Activated T-cell treated with anti-CD3 and anti-CD28 coated beads, Interleukin-2, amount 50 U/mL, for 72 hours (primary cell): ENCODE measurements at regions not wholly inside any gene's neighbourhood (a gene's known extent, or its start where the extent isn't known, plus 50 kb on each side); places are given as distances from the start of the nearest gene placed in this dataset.

Source experiments
- ATAC-seq, 2 donors: fragments of 150-1000 bp; cut with Tn5 transposase; replicated peaks in 1 of 2; 2 replicates each; pipeline ENCODE4 v1.10.0; 2021; ENCODE audit warnings: moderate library complexity in 2 of 2, mild to moderate bottlenecking in 1 of 2
- DNase-seq, 2 donors: peaks; one replicate each; pipeline ENCODE4 v3.0.0; 2021 to 2022; ENCODE audit warnings: mixed read lengths in 1 of 2
- H3K27ac Mint-ChIP-seq: one replicate; pipeline ENCODE4 v1.8.0; 2022; ENCODE audit warnings: mild to moderate bottlenecking, moderate library complexity, mixed read lengths
- H3K27me3 Mint-ChIP-seq: one replicate; pipeline ENCODE4 v1.8.0; 2022; ENCODE audit warnings: low read depth, mixed read lengths
- H3K36me3 Mint-ChIP-seq, 2 donors: one replicate each; pipeline ENCODE4 v1.8.0; 2022; ENCODE audit warnings: mixed read lengths in 2 of 2, mild to moderate bottlenecking in 1 of 2; ENCODE audit not compliant: insufficient read depth in 2 of 2
- H3K4me1 Mint-ChIP-seq: one replicate; pipeline ENCODE4 v1.8.0; 2022; ENCODE audit warnings: low read depth, mixed read lengths
- H3K4me3 Mint-ChIP-seq, 2 donors: one replicate each; pipeline ENCODE4 v1.8.0; 2022; ENCODE audit warnings: mild to moderate bottlenecking in 2 of 2, mixed read lengths in 2 of 2, moderate library complexity in 2 of 2
- H3K9me3 Mint-ChIP-seq, 2 donors: one replicate each; pipeline ENCODE4 v1.8.0; 2022; ENCODE audit warnings: mixed read lengths in 2 of 2

- Mint-ChIP-seq H3K9me3 (no peaks in the 10 kb centered on the region), H3K27ac (no peak overlapping the region), H3K4me3 (no peak overlapping the region), H3K4me1 (no peaks in the 10 kb centered on the region), H3K27me3 (peaks cover 4% of the 10 kb centered on the region), H3K36me3 (no peaks in the 10 kb centered on the region)
- DNase-seq (no peak), ATAC-seq (no peak)
Measured at GRCh38 chr22:20648306-20648903, 125.5 kb upstream of the SERPIND1 start.

- H3K4me1 Mint-ChIP-seq = no peaks in the 10 kb centered on the region
- H3K9me3 Mint-ChIP-seq = no peaks in the 10 kb centered on the region
- H3K27me3 Mint-ChIP-seq = no peaks in the 10 kb centered on the region
- no peak overlapping the region for H3K4me3 Mint-ChIP-seq
- no peak for ATAC-seq
- H3K27ac Mint-ChIP-seq = no peak overlapping the region
- no peaks in the 10 kb centered on the region for H3K36me3 Mint-ChIP-seq
- no peak for DNase-seq
Measured at GRCh38 chr22:20650294-20651207, 123.4 kb upstream of the SERPIND1 start.

DNA sequence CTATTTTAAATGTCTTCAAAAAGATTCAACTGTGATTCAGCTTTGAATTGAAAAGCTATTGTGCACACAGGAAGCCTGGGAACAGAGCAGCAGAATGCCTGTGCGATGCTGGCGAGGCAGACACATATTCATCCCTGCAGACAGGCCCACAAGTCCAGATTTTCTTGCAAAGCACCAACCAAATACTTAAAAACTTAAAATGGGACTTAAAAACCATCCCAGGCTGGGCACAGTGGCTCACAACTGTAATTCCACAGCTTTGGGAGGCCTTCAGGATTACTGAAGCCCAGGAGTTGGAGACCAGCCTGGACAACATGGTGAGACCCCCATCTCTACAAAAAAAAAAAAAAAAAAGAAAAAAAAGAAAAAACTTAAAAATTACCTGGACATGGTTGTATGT, 122.6 kb upstream of the SERPIND1 start:
- Mint-ChIP-seq H3K4me3 (no peak overlapping the region), H3K4me1 (no peaks in the 10 kb centered on the region), H3K9me3 (no peaks in the 10 kb centered on the region), H3K36me3 (no peaks in the 10 kb centered on the region), H3K27ac (no peak overlapping the region), H3K27me3 (no peaks in the 10 kb centered on the region)
- no peak for DNase-seq
- no peak for ATAC-seq

- H3K27me3 Mint-ChIP-seq = peaks cover under 1% of the 10 kb centered on the region
- no peak overlapping the region for H3K4me3 Mint-ChIP-seq
- H3K36me3 Mint-ChIP-seq = no peaks in the 10 kb centered on the region
- DNase-seq (no peak), ATAC-seq (no peak)
- H3K9me3 Mint-ChIP-seq = no peaks in the 10 kb centered on the region
- H3K4me1 Mint-ChIP-seq = no peaks in the 10 kb centered on the region
- H3K27ac Mint-ChIP-seq = no peak overlapping the region
Measured at GRCh38 chr22:20652130-20652529, 121.8 kb upstream of the SERPIND1 start.

DNA sequence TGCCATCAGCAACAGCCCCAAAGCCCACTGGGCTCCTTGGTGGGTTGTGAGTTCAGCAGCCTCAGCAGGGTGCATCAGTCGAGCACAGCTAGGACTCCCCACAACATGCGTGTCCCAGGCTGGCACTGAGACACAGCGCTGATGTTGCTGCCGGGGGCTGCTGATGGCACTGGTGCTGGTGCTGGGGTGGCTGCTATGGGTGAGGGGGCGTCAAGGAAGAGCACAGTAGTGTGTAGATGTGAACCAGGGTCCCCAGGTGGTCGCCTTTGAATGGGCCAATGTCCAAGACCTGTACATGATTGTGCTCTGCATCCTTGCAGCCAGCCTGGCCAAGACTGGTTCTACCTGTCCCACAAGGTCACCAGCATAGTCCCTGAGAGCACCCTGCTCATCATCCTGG, 121.3 kb upstream of the SERPIND1 start:
- ATAC-seq (no peak), DNase-seq (no peak)
- peaks cover 5% of the 10 kb centered on the region for H3K27me3 Mint-ChIP-seq
- H3K27ac Mint-ChIP-seq = no peak overlapping the region
- H3K4me1 Mint-ChIP-seq = no peaks in the 10 kb centered on the region
- H3K9me3 Mint-ChIP-seq = no peaks in the 10 kb centered on the region
- H3K4me3 Mint-ChIP-seq = no peak overlapping the region
- H3K36me3 Mint-ChIP-seq = no peaks in the 10 kb centered on the region

DNA sequence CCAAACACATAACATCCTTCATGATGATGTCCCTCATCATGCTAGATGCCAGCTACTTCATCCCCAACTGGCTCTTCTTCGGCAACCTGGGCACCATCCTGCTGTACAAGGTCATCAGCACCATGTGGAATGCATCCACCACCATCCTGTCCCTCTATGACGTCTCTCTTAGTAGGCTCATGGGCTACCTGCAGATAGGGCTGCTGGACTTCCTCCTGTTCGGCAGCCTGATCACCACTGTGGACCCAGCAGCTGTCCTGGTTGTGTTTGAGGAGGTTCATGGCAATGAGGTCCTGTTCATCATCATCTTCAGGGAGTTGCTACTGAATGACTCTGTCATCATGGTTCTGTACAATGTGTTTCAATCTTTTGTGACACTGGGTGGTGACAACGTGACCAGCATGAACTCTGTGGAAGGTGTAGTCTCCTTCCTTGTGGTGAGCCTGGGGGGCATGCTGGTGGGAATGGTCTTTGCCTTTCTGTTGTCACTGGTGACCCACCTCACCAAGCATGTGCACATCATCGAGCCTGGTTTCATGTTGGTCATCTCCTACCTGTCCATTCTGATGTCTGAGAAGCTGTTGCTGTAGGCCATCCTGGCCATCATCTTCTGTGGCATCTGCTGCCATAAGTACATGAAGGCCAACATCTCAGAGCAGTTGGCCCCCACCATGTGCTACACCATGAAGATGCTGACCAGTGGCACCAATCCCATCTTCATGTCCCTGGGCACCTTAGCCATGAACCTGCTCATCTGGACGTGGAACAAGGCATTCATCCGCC, 120.7 kb upstream of the SERPIND1 start:
- ATAC-seq = no peak
- H3K27me3 Mint-ChIP-seq = peaks cover 12% of the 10 kb centered on the region
- no peak overlapping the region for H3K27ac Mint-ChIP-seq
- no peaks in the 10 kb centered on the region for H3K9me3 Mint-ChIP-seq
- DNase-seq = no peak
- no peak overlapping the region for H3K4me3 Mint-ChIP-seq
- H3K4me1 Mint-ChIP-seq = no peaks in the 10 kb centered on the region
- H3K36me3 Mint-ChIP-seq = no peaks in the 10 kb centered on the region

- H3K4me1 Mint-ChIP-seq = no peaks in the 10 kb centered on the region
- ATAC-seq = no peak
- H3K4me3 Mint-ChIP-seq = no peak overlapping the region
- H3K27me3 Mint-ChIP-seq = peaks cover 18% of the 10 kb centered on the region
- H3K27ac Mint-ChIP-seq = no peak overlapping the region
- DNase-seq = no peak
- no peaks in the 10 kb centered on the region for H3K36me3 Mint-ChIP-seq
- no peaks in the 10 kb centered on the region for H3K9me3 Mint-ChIP-seq
Measured at GRCh38 chr22:20653795-20654342, 120.0 kb upstream of the SERPIND1 start.

DNA sequence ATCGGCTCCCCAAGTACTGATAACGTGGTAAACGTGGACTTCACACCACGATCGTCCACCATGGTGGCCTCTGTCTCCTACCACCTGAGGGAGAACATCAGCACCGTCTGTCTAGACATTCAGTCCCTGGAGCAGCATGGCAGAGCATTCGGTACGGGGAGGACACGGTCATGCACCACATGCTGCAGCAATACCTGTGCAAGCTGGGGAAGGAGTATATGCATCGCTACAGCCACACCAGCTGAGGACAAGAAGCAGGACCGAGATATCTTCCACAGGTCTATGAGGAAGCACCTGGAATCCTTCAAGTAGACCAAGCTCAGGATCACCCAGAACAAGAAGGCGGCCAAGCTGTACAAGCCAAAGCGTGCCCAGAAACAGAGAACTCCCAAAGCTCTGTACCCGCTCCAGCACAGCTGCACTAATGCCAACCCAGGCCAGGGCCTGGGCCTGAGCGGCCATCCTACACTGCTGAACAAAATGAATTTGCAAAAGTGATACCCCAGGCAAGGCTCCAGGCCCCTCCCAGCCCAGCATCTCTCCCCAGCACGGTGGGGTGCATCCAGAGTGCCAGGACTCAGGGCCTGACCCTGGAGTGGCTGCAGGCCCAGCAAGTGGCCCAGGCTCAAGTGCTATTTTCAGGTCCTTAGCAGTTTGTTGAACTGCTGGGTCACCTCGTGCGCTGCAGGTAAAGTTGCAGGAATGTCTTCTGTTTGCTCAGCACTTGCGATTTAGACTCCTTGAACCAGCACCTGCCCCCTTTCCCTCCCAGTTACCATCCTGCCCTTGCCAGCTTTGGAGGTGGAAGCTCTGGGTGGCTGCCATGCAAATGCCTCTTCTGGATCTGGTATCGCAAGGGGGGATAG, 119.3 kb upstream of the SERPIND1 start:
- no peak for ATAC-seq
- DNase-seq = no peak
- Mint-ChIP-seq H3K9me3 (no peaks in the 10 kb centered on the region), H3K4me3 (no peak overlapping the region), H3K27me3 (peaks cover 24% of the 10 kb centered on the region), H3K4me1 (no peaks in the 10 kb centered on the region), H3K36me3 (no peaks in the 10 kb centered on the region), H3K27ac (no peak overlapping the region)

GRCh38 chr22:20655623-20656022, 118.3 kb upstream of the SERPIND1 start:
- ATAC-seq = no peak
- Mint-ChIP-seq H3K27me3 (peaks cover 33% of the 10 kb centered on the region), H3K36me3 (no peaks in the 10 kb centered on the region), H3K27ac (no peak overlapping the region), H3K4me3 (no peak overlapping the region), H3K4me1 (no peaks in the 10 kb centered on the region), H3K9me3 (no peaks in the 10 kb centered on the region)
- DNase-seq = no peak

DNA sequence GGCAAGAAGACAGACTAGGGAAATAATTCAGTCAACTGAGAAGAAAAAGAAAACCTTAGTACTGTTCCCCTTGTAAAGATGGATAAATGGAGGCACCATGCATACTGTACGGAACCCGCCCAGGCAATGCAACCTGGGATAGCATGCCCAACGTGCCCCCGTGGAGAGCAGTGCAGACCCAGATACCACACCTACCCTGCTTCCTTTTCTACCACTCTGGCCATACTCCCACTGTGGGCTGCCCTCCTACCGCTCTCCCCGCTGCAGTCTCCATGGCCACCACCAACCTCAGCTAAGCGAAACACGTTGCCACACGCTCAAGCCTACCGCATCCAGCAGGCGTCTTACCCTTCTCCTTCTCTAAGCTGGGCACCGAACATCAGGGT, 117.4 kb upstream of the SERPIND1 start:
- Mint-ChIP-seq H3K27ac (no peak overlapping the region), H3K27me3 (peaks cover 37% of the 10 kb centered on the region), H3K4me1 (no peaks in the 10 kb centered on the region), H3K9me3 (no peaks in the 10 kb centered on the region), H3K4me3 (no peak overlapping the region), H3K36me3 (no peaks in the 10 kb centered on the region)
- DNase-seq = no peak
- ATAC-seq = no peak

DNA sequence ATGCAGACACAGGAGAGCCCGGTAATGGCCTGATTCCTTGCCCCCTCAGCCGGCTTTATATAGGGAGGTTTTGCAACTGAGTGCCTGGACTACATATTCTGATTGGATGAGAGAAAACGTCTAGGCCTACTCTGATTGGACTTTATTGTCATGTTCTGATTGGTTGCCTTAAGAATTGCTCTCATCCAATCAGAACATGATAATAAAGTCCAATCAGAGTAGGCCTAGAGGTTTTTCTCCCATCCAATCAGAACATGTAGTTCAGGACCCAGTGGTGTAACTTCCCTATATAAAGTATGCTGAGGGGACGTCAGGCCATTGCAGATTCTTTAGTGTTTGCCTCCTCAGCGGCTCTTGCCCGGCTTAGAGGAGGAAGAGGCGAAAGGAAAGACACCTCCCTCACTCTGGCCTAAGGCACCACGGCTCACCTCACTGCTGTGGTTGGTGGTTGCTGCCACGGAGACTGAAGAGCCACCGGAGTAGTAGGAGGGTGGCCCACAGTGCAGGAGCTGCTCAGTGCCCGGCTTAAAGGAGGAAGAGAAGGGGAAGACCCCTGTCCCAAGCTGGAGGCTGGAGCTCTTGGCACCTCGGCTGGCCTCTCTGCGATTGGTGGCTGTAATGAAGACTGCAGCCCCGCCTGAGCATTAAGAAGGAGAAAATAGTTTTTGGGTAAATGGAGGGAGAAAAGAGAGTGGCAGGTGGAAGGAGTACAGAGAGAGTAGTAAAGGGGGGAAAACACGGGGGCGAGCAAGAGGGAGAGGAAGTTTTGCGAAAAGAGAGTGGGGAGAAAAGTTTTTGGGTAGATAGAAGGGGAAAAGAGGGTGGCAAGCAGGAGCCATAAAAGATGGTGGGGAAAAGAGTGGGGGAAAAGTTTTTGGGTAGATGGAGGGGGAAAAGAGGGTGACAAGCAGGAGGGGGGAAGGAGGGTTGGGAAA, 116.7 kb upstream of the SERPIND1 start:
- DNase-seq (no peak), ATAC-seq (no peak)
- H3K36me3 Mint-ChIP-seq = no peaks in the 10 kb centered on the region
- H3K27ac Mint-ChIP-seq = no peak overlapping the region
- no peak overlapping the region for H3K4me3 Mint-ChIP-seq
- H3K27me3 Mint-ChIP-seq = peaks cover 38% of the 10 kb centered on the region
- H3K9me3 Mint-ChIP-seq = no peaks in the 10 kb centered on the region
- no peaks in the 10 kb centered on the region for H3K4me1 Mint-ChIP-seq
